ENCODE measurements at regions not wholly inside any gene's neighbourhood (a gene's known extent, or its start where the extent isn't known, plus 50 kb on each side); places are given as distances from the start of the nearest gene placed in this dataset.

- peak; percentile 77 for DNase-seq
Measured at GRCh38 chr1:67561704-67562113, 123.3 kb upstream of the GADD45A start.

- no peak for DNase-seq
Measured at GRCh38 chr1:67563684-67564083, 121.3 kb upstream of the GADD45A start.

DNA sequence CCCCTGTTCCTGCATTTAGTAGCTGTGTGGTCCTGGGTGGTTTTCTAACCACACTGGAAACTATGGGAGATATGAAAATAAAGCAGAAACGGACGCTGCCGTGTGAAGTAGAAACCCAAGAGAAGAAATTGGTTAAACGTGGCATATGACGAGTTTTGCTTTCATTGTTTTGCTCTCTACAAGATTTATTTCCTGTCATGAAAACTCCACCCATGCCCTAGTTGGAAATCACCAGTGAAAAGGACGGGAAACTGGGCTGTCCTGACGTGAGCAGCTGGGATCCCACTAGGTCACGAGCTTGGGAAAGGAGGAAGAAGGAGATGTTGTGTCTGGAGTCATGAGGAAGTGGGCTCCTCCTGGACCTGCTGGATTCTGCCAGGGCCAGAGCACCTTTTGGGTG, 120.8 kb upstream of the GADD45A start:
- DNase-seq, result peak; percentile 38

GRCh38 chr1:67566803-67567377, 118.1 kb upstream of the GADD45A start:
- DNase-seq, result peak; percentile 12

- peak; percentile 89 for DNase-seq
Measured at GRCh38 chr1:67570486-67571143, 114.4 kb upstream of the GADD45A start.

DNA sequence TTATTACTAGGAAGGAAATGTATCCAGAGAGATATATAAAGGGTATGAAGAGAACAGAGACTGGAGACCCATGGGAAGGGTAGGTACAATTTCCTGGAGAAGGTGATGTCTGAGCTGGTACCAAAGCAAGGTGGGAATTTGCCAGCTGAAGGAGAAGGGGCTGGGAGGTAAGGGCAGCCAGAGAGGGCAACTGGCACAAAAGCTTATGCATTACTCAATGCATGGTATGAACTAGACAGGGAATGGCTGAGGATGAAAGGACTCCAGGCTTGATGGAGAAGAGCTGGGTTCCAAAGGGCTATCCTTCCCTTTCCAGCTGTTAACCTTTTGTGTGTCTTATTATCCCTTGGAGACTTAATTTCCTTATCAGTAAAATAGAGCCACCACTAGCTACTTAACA, 113.6 kb upstream of the GADD45A start:
- DNase-seq, result no peak

- DNase-seq, result no peak
Measured at GRCh38 chr1:67571901-67572593, 113.0 kb upstream of the GADD45A start.

DNA sequence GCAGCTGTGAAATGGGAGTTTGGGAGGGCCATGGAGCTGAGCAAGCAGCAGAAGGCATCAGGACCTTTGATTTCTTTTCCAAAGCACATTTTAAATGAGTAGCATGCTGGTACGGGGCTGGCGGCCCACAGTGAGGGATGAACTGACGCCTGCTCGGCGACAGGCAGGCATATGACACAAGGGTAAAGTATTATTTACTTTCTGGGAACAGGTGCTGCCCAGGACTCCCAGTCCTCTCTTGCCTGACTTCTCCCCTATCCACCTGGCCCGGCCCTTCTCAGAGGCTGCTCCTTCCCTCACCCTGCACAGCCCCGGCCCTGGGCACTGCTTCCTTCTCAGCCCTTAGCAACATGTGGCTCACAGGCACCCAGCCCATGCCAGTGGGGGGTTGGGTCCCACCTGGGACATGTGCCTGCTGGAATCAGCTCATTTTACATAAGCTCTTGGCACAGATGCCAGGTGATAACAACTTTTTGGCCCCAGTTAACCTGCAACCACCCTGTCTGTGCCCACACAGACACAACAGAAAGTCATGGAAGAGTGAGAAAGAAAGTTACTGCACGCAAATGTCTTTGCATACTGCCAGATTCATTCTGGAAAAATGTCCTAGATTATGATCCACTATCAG, 112.3 kb upstream of the GADD45A start:
- DNase-seq, result peak; percentile 11

DNA sequence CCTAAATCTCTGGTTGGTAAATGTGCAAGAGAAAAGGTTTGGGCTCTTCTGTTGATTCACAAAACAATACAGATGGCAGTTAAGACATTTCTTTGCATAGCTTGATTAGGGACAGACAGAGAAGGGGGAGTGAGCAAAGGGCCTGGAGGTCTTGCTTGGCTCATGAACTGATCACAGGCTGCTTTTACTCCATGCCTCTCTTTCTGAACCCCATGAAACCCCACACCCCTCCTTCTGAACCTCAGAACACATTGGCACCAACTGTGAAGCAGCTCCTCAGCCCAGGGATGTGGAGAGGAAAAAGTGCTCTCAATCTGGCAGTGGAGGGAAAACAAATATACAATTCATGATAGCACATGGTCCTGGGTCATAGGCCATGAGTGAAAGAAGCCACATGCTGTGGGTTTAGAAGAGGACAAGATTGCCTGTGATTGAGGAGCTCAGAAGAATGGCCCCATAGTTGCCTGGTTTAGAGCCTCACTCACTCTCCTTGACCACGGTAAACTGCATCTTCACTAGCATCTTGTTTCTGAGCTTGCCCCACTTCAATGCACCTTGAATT, 111.6 kb upstream of the GADD45A start:
- DNase-seq, result no peak

DNA sequence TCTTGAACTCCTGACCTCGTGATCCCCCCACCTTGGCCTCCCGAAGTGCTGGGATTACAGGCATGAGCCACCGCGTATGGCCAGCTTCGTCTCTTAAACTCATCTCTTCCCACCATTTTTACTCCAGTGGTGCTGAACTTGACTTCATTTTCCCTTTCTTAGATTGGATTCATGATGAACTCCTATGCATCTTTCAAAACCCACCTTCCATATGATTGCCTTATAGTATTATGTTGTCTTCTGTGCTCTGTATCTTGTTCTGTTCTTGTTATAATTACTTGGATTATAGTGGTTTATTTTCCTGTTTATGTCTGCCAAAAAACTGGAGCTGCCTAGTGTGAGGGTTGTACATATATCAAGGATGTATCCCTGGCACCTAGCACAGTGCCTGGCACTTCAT, 110.8 kb upstream of the GADD45A start:
- DNase-seq, result no peak

DNA sequence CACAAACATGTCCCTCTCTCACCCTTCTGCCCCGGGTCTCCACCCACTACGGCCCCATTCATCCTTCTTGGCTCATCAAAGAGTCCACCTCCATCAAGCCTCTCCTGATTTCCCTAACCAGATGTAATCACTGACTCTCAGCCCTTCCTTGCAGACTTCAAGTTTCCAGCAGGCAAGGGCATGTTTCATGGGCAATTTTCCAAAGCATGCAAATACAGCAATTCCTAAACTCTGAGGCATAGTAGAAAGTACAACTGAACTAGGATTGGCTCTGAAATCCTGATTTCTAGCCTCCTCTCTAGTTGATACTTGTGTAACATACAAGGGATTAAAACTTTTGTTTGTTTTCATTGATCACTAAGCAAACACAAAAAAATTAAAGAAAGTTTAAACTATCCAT, 109.1 kb upstream of the GADD45A start:
- peak; percentile 87 for DNase-seq

DNA sequence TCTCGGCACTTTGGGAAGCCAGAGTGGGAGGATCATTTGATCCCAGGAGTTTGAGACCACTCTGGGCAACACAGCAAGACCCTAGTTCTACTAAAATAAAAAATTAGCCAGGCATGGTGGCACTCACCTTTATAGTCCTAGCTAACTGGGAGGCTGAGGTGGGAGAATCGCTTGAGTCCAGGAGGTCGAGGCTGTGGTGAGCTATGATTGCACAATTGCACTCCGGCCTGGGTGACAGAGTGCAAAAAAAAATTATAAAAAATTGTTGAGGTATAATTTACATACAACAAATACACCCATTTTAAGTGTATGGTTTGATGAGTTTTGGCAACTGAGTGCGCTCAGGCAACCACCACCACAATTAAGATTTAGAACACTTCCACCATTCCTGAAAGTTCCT, 108.5 kb upstream of the GADD45A start:
- no peak for DNase-seq

DNA sequence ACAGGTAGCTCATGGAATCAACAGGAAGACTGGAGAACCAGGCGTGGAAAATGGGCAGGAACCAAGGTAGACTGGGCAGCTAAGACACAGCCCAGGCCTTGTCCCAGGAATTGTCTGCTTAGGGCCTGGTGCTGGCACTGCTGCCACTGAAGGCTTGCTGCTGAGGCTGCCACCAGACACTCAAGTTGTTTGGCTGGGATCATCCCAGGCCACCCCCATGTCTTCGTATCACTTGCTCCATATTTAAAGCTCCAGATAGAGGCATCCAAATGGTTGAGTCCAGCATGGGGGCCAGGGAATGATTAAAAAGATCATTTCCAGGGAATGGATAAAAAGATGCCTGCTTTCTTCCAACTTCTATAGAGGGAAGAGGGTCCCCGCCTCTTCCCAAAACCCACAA, 107.4 kb upstream of the GADD45A start:
- DNase-seq, result no peak

DNA sequence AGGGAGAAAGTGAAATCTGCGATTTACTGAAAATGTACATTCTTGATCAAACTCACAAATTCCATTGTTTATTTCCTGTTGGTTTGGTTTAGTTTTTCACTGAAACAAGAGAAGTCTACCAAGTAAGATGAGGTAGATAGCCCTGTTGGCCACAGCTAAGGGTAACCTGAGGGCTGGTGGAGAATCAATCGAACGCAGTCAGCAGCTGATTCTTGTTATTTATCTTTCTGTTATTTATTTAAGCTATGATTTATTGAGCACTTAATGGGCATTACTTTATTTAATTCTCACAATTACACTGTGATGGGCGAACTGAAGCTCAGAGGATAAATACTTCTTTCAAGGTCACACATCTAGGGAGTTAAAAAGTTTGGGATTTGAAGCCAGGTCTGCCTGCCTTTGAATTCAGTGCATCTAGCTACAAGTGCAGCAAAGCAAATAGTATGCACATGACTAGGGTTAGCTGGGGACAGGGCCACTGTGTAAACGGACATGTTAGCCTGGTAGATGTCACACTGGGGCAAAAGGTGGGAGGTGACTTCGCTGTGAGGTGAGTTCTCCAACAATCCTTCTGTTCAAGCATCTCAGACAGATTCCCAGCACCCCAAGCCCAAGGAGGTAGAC, 106.5 kb upstream of the GADD45A start:
- no peak for DNase-seq

DNA sequence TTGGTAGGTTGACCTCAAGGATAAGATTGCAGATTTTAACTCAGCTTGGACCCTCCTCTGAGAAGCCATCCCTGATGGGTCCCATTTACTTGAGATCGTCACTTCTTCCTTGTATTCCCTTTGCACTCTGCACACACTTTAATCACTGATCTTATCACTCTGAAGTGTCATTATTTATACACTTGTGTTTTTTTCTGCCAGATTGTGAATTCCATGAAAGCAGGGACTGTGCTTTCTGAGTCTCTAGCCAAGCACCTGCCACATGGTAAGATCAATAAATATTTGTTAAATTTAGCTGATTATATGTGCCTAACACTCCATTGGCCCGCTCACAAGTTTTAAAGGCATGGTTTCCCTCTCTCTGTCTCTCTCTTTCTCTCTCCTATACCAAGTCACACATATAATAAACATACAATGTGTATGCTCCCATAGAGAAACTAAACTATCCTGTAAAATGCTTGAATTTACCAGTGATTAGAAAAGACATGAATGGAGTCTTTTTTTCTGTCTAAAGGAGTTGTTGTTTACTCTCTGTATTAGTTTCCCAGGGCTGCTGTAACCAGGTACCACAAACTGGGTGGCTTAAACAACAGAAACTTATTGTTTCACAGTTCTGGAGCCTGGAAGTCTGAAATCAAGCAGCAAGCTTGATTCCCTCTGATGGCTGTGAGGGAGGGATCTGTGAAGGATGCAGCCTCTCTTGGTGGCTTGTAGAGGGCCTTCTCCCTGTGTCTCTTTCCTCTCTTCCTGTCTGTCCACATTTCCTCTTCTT, 105.2 kb upstream of the GADD45A start:
- DNase-seq, result no peak

DNA sequence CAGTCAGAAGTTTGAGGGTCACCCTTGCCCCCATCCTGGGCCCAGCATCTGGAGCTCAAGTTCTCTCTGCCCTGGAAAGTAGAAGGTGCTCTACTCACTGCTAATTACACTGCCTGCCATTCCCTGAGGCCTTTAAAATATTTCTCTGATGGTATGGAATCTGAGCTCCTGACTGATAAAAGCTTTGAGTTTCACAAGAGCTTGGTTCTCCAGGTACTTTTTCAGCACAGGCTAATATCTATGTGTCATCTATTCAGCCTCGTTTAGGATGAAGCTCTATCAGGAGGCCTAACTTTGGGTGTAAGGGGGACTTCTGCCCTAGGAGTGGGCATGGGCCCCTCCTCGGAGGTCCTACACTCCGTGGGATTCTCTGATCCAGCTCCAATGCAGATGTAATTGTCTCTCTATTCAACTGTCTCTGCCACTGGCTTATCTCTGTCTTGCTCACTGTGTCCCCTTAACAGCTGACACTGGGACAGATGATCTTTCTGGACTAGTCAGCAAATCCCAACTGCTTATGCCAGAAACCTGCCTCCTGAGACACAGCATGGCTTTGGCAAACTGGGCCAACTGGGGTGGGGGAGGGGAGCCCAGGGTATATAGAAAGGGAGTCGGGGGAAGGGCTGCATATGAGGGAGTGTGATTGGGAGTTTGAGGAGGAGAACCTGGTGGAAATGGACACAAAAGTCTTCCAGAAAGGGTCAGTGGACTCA, 104.2 kb upstream of the GADD45A start:
- DNase-seq, result no peak

- peak; percentile 81 for DNase-seq
Measured at GRCh38 chr1:67582625-67583461, 102.2 kb upstream of the GADD45A start.

GRCh38 chr1:67583462-67583950, 101.5 kb upstream of the GADD45A start:
- DNase-seq, result peak; percentile 90

DNA sequence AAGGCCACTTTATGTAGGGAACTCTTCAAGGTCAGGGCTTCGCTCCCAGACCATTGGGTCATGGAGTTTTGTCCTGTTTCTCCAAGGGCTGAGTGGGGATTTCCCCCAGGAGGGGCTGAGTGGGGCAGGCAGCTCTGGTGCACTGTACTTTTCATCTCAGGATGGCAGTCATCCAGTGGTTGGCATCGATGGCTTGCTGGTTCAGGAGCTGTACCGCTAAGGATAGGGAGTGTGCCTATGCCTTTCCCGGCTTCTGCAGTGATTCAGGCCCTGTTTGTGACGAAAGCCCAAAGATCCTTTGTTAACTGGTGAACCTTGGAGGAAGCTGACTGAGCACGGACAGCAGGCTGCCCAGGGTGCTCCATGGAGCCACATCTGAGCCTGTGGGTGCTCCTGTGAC, 100.1 kb upstream of the GADD45A start:
- no peak for DNase-seq

DNA sequence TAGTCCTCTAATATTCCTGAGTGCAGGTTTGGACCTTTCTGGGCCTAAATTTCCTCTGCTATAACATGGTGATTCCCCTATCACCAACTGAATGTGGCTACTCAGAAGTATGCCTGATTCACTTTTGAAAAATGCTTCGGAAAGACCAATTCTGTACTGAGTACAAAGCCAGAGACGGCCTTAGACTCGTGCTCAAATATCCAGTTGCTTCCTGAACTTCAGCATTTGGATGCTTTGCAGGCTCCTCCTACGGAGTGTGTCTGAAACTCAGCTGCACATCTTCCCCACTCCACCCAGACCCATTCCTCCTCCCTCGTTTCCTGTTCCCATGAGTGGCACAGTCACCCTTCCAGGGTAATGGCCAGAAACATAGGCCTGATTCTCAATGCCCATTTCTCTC, 98.4 kb upstream of the GADD45A start:
- DNase-seq, result peak; percentile 62
